Panc1 (cell line): ENCODE measurements at regions not wholly inside any gene's neighbourhood (a gene's known extent, or its start where the extent isn't known, plus 50 kb on each side); places are given as distances from the start of the nearest gene placed in this dataset.

Experiments
- ATAC-seq: fragments of 200-7000 bp; cut with Tn5 transposase; 2 replicates; pipeline ENCODE4 v1.9.1; 2020; ENCODE audit warnings: mild to moderate bottlenecking, moderate library complexity
- BruUV-seq: library from RNA; stranded (reverse); fragments of 400-500 nt; replicated peaks from 2 replicates; lab custom pipeline; 2021; lab: Mats Ljungman, UMichigan
- CTCF ChIA-PET: fragments of 300-600 bp; sonication (Branson Sonifier 250); formaldehyde crosslinking; loops from one replicate; lab custom pipeline; 2022; ENCODE audit warnings: antibody characterized with exemption; lab: Charles Lee
- POLR2A ChIA-PET: fragments of 300-600 bp; sonication (Branson Sonifier 250); formaldehyde crosslinking; loops from one replicate; lab custom pipeline; 2022; ENCODE audit warnings: antibody characterized with exemption; lab: Charles Lee
- DNase-seq: peaks from one replicate; pipeline ENCODE4 v3.0.0-alpha.2; 2010; ENCODE audit warnings: low read depth, low spot score
- H3K27ac ChIP-seq: 2 replicates; pipeline ENCODE4 v1.5.1; 2011; ENCODE audit warnings: mild to moderate bottlenecking, low read length, inconsistent platforms
- H3K27me3 ChIP-seq: fragments of 200-500 bp; sonication (Bioruptor generic); 2 replicates; pipeline ENCODE4 v1.6.0; 2014; ENCODE audit warnings: low read length, inconsistent platforms; ENCODE audit not compliant: control insufficient read depth, insufficient read depth
- H3K36me3 ChIP-seq: fragments of 200-500 bp; sonication (Bioruptor generic); 2 replicates; pipeline ENCODE4 v1.5.1; 2014; ENCODE audit warnings: inconsistent platforms, mild to moderate bottlenecking, low read length, moderate library complexity; ENCODE audit not compliant: control insufficient read depth, insufficient read depth
- H3K4me1 ChIP-seq: 2 replicates; pipeline ENCODE4 v1.5.1; 2011; ENCODE audit warnings: inconsistent platforms, mild to moderate bottlenecking, low read length, moderate library complexity; ENCODE audit not compliant: control insufficient read depth, insufficient read depth
- H3K4me3 ChIP-seq, 2 experiments: 2 replicates each; pipeline ENCODE4 v1.5.1; 2011 to 2012; ENCODE audit warnings: low read depth in 2 of 2, low read length in 2 of 2, mild to moderate bottlenecking in 2 of 2, inconsistent platforms in 1 of 2, moderate library complexity in 1 of 2
- H3K9me3 ChIP-seq: fragments of 200-500 bp; sonication (Bioruptor generic); 2 replicates; pipeline ENCODE4 v1.5.1; 2014; ENCODE audit warnings: low read depth, mild to moderate bottlenecking, inconsistent platforms, low read length, moderate library complexity; ENCODE audit not compliant: control insufficient read depth, insufficient read depth
- CTCF ChIP-seq: fragments of 450-650 bp; IDR thresholded peaks from 2 replicates; pipeline ENCODE4 v1.5.1; 2017; ENCODE audit warnings: mild to moderate bottlenecking
- POLR2AphosphoS5 ChIP-seq: IDR thresholded peaks from 2 replicates; pipeline ENCODE4 v1.6.1; 2012; ENCODE audit warnings: mild to moderate bottlenecking, low read depth, low read length, moderate library complexity
- REST ChIP-seq, 2 experiments: IDR thresholded peaks; 2 replicates each; pipeline ENCODE4 v1.6.1; 2011 to 2012; ENCODE audit warnings: low read depth in 2 of 2, control low read depth in 1 of 2, low read length in 1 of 2, mild to moderate bottlenecking in 1 of 2, moderate library complexity in 1 of 2; ENCODE audit not compliant: insufficient read depth in 1 of 2
- SIN3A ChIP-seq: IDR thresholded peaks from 2 replicates; pipeline ENCODE4 v1.6.1; 2012; ENCODE audit warnings: low read depth, mild to moderate bottlenecking, low read length, moderate library complexity, borderline replicate concordance; ENCODE audit not compliant: insufficient read depth
- TCF7L2 ChIP-seq: IDR thresholded peaks from 2 replicates; pipeline ENCODE4 v1.6.1; 2011; ENCODE audit warnings: mild to moderate bottlenecking, low read depth, low read length, inconsistent platforms
- in situ Hi-C: cut with HindIII; loops from 2 replicates; pipeline ENCODE4 v1.10.0; 2016; ENCODE audit warnings: low sequenced_read_pairs, low pct_unique_long_range_greater_than_20kb
- intact Hi-C: fragments of 100-400 bp; cut with micrococcal nuclease; formaldehyde crosslinking; loops from one replicate; pipeline ENCODE4 v1.10.0; 2022; ENCODE audit not compliant: unreplicated experiment

DNA sequence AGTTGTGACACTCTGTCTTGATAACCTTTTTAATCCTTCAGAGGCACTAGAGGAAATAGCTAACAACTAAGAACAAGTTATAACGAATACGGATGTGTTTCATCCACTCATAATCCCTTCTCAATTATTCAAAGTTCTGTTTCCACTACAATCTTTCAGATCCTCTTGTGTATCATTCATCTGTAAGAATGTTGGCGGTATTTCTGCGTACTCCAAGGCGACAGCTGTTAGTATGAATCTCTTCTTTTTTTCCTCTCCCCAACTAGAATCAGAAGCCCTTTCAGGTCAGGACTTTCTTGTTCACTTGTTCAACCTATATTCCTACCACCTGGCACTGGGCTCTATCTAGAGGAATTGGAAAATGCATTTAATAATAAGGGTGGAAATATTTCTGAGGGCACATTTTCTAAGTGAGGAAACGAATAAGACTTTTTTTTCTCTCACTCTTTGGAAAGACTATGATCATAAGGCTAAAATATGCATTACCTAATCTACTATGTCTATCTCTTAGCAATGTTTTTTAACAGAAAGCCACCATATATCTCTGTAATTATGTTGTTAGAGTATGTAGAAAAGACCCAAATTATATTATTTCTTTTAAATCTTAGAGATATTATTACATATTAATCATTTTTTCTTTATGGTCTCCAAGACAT is 492.9 kb downstream of the PCDH20 start:
- H3K4me1 ChIP-seq = no peaks in the 10 kb centered on the region
- no peaks in the 10 kb centered on the region for H3K27me3 ChIP-seq
- intact Hi-C loops = no loop called here
- no peak overlapping the region for H3K4me3 ChIP-seq
- H3K9me3 ChIP-seq = no peaks in the 10 kb centered on the region
- DNase-seq (no peak), ATAC-seq (no peak)
- H3K27ac ChIP-seq = no peak overlapping the region
- TF ChIP-seq TCF7L2 (no peak), CTCF (no peak), POLR2AphosphoS5 (no peak), REST (IDR thresholded peaks at IDR 0.05; ENCODE audit: insufficient read depth in 1 of 2, low read depth in 2 of 2, low read length in 1 of 2) (no peak), SIN3A (no peak)
- ChIA-PET CTCF (no interaction called here), POLR2A (no interaction called here)
- in situ Hi-C loops = no loop called here
- no TSS peak for BruUV-seq
- H3K36me3 ChIP-seq = no peaks in the 10 kb centered on the region

DNA sequence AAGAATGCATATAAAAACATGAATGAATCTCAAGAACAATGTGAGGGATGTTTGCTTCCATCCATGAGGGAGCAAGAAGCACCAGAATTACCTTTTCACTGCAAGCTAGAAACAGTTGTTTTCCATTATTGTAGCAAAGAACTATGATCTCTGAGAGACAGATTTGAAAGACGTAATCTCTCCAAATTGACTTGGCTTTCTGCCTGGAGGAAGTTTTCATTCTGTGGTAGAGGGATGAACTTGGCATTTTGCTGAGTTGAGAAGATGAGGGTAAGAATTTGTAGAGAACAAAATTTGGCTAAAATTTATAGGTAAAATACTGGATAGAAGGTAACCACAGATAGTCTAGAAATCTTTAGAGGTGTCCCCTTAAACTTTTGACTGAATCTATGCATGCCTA is 496.8 kb downstream of the TDRD3 start:
- DNase-seq = no peak
- no peak for TF ChIP-seq POLR2AphosphoS5
- TF ChIP-seq TCF7L2 = no peak
- no peak for TF ChIP-seq REST (IDR thresholded peaks at IDR 0.05; ENCODE audit: insufficient read depth in 1 of 2, low read depth in 2 of 2, low read length in 1 of 2)
- TF ChIP-seq CTCF = no peak
- TF ChIP-seq SIN3A = no peak
- Histone ChIP-seq H3K9me3 (no peaks in the 10 kb centered on the region), H3K4me3 (no peak overlapping the region), H3K36me3 (no peaks in the 10 kb centered on the region), H3K27ac (no peak overlapping the region), H3K27me3 (no peaks in the 10 kb centered on the region), H3K4me1 (no peaks in the 10 kb centered on the region)
- no TSS peak for BruUV-seq
- ChIA-PET CTCF (no interaction called here), POLR2A (no interaction called here)
- in situ Hi-C loops (no loop called here), intact Hi-C loops (no loop called here)
- no peak for ATAC-seq
